GM21737 (cell line): ENCODE measurements at regions not wholly inside any gene's neighbourhood (a gene's known extent, or its start where the extent isn't known, plus 50 kb on each side); places are given as distances from the start of the nearest gene placed in this dataset.
"Not testable (repeated sequence)": the region's sequence is repeated elsewhere in the genome, so short reads cannot be mapped to it uniquely, and the experiment has no call there.

Experiments used
- ATAC-seq: cut with Tn5 transposase; IDR thresholded peaks from one replicate; pipeline ENCODE4 v1.9.1; 2021; ENCODE audit warnings: mild to moderate bottlenecking, moderate library complexity; ENCODE audit not compliant: unreplicated experiment

DNA sequence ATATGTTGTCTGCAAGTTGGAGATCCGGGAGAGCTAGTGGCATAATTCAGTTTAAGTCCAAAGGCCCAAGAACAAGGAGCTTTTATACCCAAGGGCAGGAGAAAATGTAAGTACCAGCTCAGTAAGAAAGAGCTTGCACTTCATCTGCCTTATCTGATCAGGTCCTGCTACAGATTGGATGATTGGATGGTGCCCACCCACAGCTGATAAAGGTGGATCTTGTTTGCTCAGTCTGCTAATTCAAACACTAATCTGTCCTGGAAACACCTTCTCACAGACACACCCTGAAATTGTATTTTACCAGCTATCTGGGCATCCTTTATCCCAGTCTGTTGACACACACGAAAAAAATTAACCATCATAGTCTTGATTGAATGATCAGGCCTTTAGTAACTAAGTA lies 230.7 kb upstream of the SLC16A7 start:
- no peak for ATAC-seq

DNA sequence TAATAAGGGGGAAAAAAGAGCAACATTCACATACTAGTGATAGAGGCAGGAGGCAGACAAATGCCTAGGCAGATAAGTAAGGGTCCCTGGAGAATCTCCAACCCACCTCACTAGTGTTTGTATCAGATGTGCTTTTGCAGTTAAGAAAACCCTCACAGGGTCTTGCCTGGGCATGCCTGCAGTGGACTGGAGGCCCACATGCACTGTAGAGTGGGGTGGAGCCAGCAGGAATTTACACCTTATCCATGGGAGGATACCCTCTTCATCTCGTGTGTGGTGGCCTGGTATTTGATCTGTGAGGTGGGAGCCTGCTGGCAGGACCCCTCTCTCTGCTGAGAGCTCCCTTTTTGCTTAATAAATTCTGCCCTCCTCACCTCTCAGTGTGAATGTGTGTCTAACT lies 238.0 kb upstream of the SLC16A7 start:
- ATAC-seq, result no peak

DNA sequence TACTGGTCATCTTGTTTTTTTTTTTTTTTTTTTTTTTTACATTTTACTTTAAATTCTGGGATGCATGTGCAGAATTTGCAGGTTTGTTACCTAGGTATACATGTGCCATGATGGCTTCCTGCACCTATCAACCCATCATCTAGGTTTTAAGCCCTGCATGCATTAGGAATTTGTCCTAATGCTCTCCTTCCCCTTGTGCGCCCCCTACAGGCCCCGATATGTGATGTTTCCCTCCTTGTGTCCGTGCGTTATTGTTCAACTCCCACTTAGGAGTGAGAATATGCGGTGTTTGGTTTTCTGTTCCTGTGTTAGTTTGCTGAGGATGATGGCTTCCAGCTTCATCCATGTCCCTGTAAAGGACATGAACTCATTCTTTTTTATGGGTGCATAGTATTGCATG lies 249.6 kb upstream of the SLC16A7 start:
- ATAC-seq, result not testable (repeated sequence)

DNA sequence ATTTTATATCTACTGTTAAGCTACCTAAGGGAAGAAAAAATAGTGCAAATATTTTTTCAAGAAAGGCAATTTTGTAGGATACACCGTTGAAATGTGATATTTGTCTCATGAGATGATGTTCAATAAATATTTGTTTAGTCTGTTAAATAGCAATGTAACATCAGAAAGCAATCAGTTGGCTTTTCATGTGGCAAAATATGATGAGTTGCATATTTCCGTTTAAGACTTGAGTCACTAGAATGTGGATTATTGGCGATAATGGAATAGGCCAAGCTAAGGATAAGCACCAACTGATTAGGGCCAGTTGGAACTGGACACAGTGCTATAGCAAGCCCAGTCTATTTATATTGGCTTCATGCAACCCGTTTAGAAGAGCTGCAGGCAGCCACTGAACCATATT lies 250.4 kb upstream of the SLC16A7 start:
- no peak for ATAC-seq

- ATAC-seq, result no peak
These were observed 251.6 kb upstream of the SLC16A7 start for GRCh38 chr12:59344224-59344623.

DNA sequence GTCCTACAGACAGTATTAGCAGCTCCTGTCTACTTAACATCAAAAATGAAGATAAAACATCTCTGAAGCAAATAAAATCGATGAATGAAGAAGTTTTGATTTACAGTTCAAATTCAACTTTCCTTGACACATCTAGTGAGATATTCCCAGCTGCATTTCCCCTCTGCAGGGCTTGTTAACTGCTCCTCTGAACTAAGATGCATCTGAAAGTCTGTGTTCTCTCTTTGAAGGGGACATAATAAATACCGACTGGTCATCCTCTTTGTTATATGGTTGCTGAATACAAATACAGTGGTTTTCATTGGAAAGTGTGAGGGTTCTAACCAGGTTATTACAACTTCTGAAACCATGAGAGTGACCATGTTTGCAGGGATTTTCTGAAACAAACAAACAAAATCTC lies 266.4 kb upstream of the SLC16A7 start:
- no peak for ATAC-seq

DNA sequence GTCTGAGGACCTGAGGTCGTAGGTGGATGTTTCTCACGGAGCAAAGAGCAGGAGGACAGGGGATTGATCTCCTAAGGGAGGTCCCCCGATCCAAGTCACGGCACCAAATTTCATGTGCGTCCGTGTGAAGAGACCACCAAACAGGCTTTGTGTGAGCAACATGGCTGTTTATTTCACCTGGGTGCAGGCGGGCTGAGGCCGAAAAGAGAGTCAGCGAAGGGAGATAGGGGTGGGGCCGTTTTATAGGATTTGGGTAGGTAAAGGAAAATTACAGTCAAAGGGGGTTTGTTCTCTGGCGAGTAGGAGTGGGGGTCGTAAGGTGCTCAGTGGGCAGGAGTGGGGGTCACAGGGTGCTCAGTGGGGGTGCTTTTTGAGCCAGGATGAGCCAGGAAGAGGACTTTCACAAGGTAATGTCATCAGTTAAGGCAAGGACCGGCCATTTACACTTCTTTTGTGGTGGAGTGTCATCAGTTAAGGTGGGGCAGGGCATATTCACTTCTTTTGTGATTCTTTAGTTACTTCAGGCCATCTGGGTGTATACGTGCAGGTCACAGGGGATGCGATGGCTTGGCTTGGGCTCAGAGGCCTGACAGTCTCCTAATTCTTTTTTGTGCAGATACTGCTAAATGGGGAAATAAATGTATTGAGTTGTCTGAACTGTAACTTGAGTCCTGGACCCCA lies 267.3 kb upstream of the SLC16A7 start:
- not testable (repeated sequence) for ATAC-seq

- not testable (repeated sequence) for ATAC-seq
These were observed 269.4 kb upstream of the SLC16A7 start for GRCh38 chr12:59326457-59326856.

DNA sequence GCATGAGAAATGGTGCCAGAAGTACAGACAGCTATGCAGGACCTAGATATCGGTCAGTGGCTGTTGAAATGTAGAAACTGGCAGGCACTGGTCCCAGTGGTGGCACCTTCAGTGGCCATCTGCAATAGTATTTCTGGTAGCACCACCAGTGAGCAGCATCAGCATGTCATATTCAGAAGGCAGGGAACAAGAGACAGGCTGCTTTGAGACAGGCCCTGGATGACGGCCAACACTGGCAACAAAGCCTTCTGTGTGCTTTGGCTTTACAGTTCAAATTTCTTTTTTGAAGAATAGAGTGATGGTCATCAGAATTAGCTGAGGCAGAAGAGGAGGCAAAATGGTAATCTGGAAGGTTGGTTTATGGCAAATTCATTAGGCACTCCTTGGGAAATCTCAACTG lies 273.4 kb upstream of the SLC16A7 start:
- no peak for ATAC-seq

- ATAC-seq, result no peak
These were observed 274.6 kb upstream of the SLC16A7 start for GRCh38 chr12:59321278-59321677.

DNA sequence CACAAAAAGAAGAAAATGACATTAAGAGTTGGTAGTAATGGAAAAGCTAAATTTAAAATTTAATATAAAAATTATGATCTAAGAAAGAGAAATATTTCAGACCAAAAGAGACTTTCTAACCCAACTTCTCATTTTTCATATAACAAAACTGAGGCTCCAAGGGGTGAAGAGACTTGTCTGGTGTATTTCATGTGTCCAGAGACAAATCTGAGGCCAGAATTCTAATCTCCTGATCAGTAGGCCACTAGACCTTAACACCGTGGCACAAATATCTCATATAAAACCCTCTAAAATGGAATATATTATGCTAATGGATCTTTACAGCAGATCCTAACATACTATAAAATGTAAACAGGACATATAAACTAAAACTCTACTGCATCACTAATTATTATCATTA lies 275.7 kb upstream of the SLC16A7 start:
- ATAC-seq, result no peak

- no peak for ATAC-seq
These were observed 276.9 kb upstream of the SLC16A7 start for GRCh38 chr12:59318940-59319339.

DNA sequence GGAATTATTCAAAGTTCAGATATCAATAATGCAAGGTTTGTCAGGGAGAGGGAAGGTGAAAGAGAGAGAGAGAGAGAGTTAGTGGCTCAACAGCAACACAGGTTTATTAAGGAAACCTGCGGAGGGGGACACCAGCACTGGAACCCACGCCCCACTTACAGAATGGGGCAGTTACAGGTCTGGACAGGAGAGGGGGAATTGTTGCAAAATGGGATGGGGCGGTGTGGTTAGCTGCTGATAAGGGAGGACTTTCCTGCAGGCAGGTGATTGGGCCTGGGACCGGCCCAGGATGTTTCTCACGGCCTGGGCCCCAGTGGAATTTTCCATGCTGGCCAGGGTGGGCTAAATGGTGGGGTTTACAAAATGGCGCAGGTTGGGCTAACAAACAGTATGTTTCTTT lies 278.2 kb upstream of the SLC16A7 start:
- ATAC-seq, result no peak

GRCh38 chr12:59316938-59317337 lies 278.9 kb upstream of the SLC16A7 start:
- ATAC-seq, result no peak

DNA sequence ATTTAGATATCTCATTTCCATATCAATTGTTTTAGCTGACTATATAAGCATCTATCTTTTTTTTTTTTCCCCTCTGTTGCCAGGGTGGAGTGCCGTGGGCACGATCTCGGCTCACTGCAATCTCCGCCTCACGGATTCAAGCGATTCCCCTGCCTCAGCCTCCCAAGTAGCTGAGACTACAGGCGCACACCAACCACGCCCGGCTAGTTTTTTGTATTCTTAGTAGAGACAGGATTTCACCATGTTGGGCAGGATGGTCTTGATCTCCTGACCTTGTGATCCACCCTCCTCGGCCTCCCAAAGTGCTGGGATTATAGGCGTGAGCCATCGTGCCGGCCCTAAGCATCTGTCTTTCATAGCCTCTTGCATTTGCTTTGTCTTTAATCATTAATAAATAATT lies 279.5 kb upstream of the SLC16A7 start:
- ATAC-seq, result not testable (repeated sequence)

GRCh38 chr12:59314209-59314608 lies 281.6 kb upstream of the SLC16A7 start:
- ATAC-seq, result no peak

- no peak for ATAC-seq
These were observed 291.6 kb upstream of the SLC16A7 start for GRCh38 chr12:59304077-59304721.

GRCh38 chr12:59298296-59298695 lies 297.5 kb upstream of the SLC16A7 start:
- ATAC-seq, result no peak

DNA sequence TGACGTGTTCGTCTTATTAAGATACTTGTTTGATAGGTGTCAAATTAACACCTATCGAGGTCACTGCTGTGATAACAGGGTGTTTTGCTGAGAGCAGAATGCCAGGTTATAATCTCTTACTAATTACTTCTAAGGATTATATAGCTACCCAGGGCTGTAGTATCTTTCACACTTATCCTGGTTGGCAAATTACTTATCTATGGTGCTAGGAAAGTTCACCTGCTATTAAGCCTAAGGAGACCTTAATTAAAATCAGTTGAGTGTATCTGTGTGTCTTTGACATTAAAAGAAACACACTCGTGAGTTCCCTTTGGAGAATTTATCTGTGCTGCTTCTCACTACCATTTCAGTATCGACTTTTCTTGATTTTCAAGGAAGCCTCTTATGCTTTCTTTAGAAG lies 301.6 kb upstream of the SLC16A7 start:
- no peak for ATAC-seq

- ATAC-seq, result no peak
These were observed 312.8 kb upstream of the SLC16A7 start for GRCh38 chr12:59282999-59283398.

- not testable (repeated sequence) for ATAC-seq
These were observed 322.3 kb upstream of the SLC16A7 start for GRCh38 chr12:59273561-59273960.

GRCh38 chr12:59268295-59268809 lies 327.5 kb upstream of the SLC16A7 start:
- ATAC-seq, result no peak

DNA sequence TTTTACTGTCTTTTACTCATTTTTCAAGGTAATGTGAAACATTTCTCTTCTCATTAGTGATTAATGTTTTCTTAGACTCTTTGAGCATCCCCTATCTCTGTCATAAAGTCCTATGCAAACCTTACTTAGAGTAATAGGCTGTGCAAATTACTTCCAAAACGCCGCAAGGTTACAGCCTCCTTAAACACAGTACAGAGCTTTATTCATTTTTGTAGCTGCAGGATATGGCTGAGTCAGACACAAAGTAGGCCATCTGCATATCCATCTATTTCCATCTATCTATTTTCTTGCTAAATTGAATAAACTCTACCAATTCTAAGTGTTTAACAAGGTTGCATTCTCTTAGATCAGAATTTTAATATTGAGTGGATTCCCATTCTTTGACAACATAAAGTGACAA lies 335.6 kb upstream of the SLC16A7 start:
- ATAC-seq, result no peak
